Left lung (tissue), 4 donors: ENCODE measurements at regions not wholly inside any gene's neighbourhood (a gene's known extent, or its start where the extent isn't known, plus 50 kb on each side); places are given as distances from the start of the nearest gene placed in this dataset.

ENCODE experiments used
- ATAC-seq: fragments of 200-7000 bp; cut with Tn5 transposase; one replicate; pipeline ENCODE4 v1.9.1; 2020; ENCODE audit warnings: moderate library complexity
- DNase-seq, 4 donors: peaks; one replicate each; pipeline ENCODE4 v3.0.0-alpha.2; 2013 to 2020
- H3K27ac ChIP-seq, 2 donors: fragments of 200-600 bp; sonication (generic) in 1 of 2; one replicate each; pipeline versions ENCODE4 v1.5.0 to v1.8.0; 2020 to 2021
- H3K27me3 ChIP-seq, 2 donors: fragments of 200-600 bp; sonication (generic) in 1 of 2; one replicate each; pipeline versions ENCODE4 v1.5.0 to v1.8.0; 2020 to 2021
- H3K36me3 ChIP-seq, 2 donors: fragments of 200-600 bp; sonication (generic) in 1 of 2; one replicate each; pipeline versions ENCODE4 v1.5.0 to v1.8.0; 2020 to 2021
- H3K4me1 ChIP-seq, 2 donors: fragments of 200-600 bp; one replicate each; pipeline ENCODE4 v1.8.0; 2021
- H3K4me3 ChIP-seq, 2 donors: fragments of 200-600 bp; sonication (generic) in 1 of 2; one replicate each; pipeline versions ENCODE4 v1.5.0 to v1.8.0; 2020 to 2021; ENCODE audit warnings: mild to moderate bottlenecking in 1 of 2
- H3K9me3 ChIP-seq, 2 donors: fragments of 200-600 bp; sonication (generic) in 1 of 2; one replicate each; pipeline versions ENCODE4 v1.5.0 to v1.8.0; 2020 to 2021
- intact Hi-C, 2 donors: fragments of 100-400 bp; cut with DNase I; formaldehyde crosslinking; loops; one replicate each; pipeline versions ENCODE4 v1.11.2 to v1.14.2; 2022
- TF ChIP-seq, protein P1 (sequence below), 2 donors: fragments of 200-600 bp; sonication (generic) in 1 of 2; IDR thresholded peaks; one replicate each; pipeline versions ENCODE4 v1.5.0 to v1.8.0; 2021; ENCODE audit warnings: antibody characterized with exemption in 2 of 2
- donor health status: DM: no; HTN: yes; CAD: no.
- donor health status: DM: no; HTN: no; CAD: no.

DNA sequence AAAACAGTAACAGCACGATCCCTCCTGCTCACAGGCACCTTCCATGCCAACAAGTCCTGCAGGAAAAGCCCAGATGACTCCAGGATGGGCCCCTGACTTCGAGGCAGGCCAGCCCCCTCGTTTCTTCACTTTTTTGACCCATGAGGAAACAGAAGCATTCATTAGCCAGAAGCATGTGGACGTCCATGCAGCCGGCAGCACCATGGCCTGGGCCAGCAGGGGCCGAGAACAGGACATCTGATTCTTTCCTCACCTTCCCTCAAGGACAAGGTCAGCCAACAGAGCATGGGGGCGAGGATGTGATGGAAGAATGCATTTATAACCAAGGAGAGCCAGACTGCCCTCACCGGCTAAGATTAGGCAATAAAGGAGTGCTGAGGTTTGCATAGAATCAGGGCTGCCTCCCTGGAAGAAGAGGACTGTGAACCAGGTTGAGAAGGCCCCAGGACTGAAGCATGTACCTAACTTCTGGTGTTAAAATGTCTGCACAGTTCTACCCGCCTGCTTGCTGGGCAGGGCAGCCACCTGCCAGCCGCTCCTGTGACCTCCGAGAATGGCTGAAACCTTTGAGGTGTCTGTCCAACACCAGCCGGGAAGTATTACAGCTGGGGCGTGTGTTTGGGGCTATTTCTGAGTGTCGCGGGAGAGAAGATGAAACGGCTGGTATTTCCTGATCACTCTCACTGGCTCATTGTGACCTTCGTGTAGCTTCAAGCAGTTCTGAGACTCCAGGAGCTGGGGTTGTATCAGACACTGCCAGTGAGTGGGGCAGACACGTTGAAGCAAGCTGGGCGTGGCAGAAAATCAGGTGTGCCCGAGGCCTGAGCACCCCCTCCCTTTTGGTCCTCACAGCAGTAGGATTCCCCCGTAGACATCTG is 94.0 kb upstream of the TNRC6C start:
- Histone ChIP-seq H3K36me3 (no peaks in the 10 kb centered on the region), H3K4me3 (no peak overlapping the region), H3K27ac (no peak overlapping the region), H3K4me1 (peaks cover 6 to 19% of the 10 kb centered on the region in 2 donors), H3K9me3 (no peaks in the 10 kb centered on the region), H3K27me3 (peaks cover 0 to 18% of the 10 kb centered on the region in 2 donors)
- peak in 2 of 4 donors; percentile 21 to 54 for DNase-seq
- TF ChIP-seq, protein P1, sequence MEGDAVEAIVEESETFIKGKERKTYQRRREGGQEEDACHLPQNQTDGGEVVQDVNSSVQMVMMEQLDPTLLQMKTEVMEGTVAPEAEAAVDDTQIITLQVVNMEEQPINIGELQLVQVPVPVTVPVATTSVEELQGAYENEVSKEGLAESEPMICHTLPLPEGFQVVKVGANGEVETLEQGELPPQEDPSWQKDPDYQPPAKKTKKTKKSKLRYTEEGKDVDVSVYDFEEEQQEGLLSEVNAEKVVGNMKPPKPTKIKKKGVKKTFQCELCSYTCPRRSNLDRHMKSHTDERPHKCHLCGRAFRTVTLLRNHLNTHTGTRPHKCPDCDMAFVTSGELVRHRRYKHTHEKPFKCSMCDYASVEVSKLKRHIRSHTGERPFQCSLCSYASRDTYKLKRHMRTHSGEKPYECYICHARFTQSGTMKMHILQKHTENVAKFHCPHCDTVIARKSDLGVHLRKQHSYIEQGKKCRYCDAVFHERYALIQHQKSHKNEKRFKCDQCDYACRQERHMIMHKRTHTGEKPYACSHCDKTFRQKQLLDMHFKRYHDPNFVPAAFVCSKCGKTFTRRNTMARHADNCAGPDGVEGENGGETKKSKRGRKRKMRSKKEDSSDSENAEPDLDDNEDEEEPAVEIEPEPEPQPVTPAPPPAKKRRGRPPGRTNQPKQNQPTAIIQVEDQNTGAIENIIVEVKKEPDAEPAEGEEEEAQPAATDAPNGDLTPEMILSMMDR (IDR thresholded peaks at IDR 0.05) = no peak
- no peak for ATAC-seq
- intact Hi-C loops = no loop called here

- TF ChIP-seq, protein P1 (IDR thresholded peaks at IDR 0.05) = no peak
- intact Hi-C loops = no loop called here
- no peak overlapping the region for H3K27ac ChIP-seq
- DNase-seq (peak in 3 of 4 donors; percentile 27 to 61 (median 30)), ATAC-seq (peak; percentile 14)
- no peak overlapping the region for H3K4me3 ChIP-seq
- H3K4me1 ChIP-seq = peaks cover 6 to 25% of the 10 kb centered on the region in 2 donors
- no peaks in the 10 kb centered on the region for H3K36me3 ChIP-seq
- peaks cover 0 to 22% of the 10 kb centered on the region in 2 donors for H3K27me3 ChIP-seq
- H3K9me3 ChIP-seq = no peaks in the 10 kb centered on the region
These were observed 93.3 kb upstream of the TNRC6C start for GRCh38 chr17:77865112-77865611.

DNA sequence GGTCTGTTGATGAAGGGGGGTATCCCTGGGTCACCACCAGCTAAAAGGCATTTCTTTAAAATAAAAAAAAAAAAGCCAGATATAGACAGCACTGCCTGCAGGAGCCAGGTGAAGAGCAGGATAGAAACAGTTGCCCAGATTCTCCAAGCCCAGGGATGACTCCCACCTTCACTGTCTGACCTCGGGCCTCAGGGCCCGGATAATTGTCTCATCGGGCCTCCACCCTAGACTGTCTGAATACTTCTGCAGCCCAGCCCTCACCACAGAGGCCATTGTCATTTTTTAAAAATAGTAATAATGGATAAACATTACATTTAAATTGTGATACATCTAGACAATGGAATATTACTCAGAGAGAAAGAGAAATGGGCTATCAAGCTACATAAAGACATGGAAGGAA is 92.8 kb upstream of the TNRC6C start:
- Histone ChIP-seq H3K4me1 (peaks cover 6 to 30% of the 10 kb centered on the region in 2 donors), H3K36me3 (no peaks in the 10 kb centered on the region), H3K9me3 (no peaks in the 10 kb centered on the region), H3K27ac (no peak overlapping the region), H3K27me3 (peaks cover 0 to 26% of the 10 kb centered on the region in 2 donors), H3K4me3 (no peak overlapping the region)
- DNase-seq = peak in 1 of 4 donors; percentile 24
- ATAC-seq = no peak
- intact Hi-C loops = no loop called here
- TF ChIP-seq, protein P1 (IDR thresholded peaks at IDR 0.05) = no peak

DNA sequence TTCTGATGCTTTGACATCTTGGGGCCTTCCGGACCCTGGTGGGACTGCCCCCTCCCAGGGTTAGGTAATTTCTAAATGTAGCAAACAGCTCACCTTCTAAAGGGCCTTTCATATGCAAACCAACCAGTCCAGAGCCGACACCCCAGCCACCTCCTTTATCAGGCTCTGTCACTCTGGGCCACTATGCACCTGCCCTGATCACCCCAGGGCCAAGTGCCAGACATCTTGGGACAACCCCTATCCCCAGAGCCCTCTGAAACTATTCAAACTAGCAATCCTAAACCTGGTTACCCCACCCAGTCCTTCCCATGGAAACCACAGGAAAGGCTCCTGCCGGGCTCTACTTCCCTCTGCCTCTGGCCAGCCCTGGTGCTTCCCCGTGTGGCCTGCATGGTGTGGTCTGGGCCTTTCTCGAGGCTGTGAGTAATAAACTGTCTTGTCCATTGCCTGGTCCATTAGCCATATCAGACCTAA is 91.2 kb upstream of the TNRC6C start:
- ATAC-seq (no peak), DNase-seq (peak in 2 of 4 donors; percentile 33 to 73)
- H3K27me3 ChIP-seq = peaks cover 0 to 40% of the 10 kb centered on the region in 2 donors
- no peaks in the 10 kb centered on the region for H3K36me3 ChIP-seq
- H3K4me3 ChIP-seq = no peak overlapping the region
- H3K9me3 ChIP-seq = no peaks in the 10 kb centered on the region
- intact Hi-C loops = no loop called here
- H3K27ac ChIP-seq = no peak overlapping the region
- H3K4me1 ChIP-seq = peaks cover 6 to 45% of the 10 kb centered on the region in 2 donors
- TF ChIP-seq, protein P1 (IDR thresholded peaks at IDR 0.05) = no peak
